T follicular helper cell (primary cell): ENCODE measurements at regions not wholly inside any gene's neighbourhood (a gene's known extent, or its start where the extent isn't known, plus 50 kb on each side); places are given as distances from the start of the nearest gene placed in this dataset.

Experiments
- DNase-seq: peaks from one replicate; pipeline ENCODE4 v3.0.0-alpha.2; 2020; ENCODE audit warnings: low read depth

- DNase-seq: no peak
Measured at GRCh38 chr2:216914491-216914890, 54.6 kb upstream of the TNP1 start.

DNA sequence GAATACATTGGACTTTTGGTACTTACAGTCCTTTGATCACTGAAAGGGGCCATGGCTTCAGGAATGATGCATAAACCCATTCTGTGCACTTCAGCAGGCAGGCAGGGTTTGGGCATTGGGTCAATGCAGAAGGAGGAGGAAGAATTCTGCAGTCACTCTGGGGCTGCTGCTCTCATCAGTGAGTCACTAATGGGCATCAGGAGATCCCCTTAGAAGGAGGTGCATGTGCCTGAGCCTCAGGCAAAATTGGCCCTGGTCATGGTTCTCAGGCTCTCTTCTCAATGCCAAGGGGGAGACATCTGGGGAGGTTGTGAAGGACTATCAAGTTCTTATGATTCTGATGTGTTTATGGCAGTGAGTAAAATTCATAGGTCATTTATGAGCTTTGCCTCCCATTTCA is 52.0 kb upstream of the TNP1 start:
- no peak for DNase-seq

DNA sequence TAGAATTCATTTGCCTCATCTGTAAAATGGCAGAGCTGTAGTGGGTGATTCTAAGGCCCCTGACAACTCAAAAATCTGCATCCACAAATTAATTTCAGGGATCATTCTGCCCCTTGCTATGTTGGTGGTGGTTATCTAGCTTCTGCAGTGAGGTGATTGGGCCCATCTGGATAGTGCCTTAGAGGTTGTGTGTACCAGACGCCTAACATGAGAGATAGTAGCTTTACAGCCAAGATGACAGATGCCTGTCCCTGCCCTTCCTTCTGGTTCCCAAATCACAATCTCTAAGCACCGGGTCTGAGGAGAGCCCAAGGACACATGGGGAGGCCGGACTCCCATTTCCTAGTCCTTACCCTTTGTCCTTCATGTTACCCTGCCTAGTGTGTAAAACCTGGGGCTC is 51.1 kb upstream of the TNP1 start:
- no peak for DNase-seq

- no peak for DNase-seq
Measured at GRCh38 chr2:216909541-216910210, 49.8 kb upstream of the TNP1 start.
